H1 (cell line): ENCODE measurements at regions not wholly inside any gene's neighbourhood (a gene's known extent, or its start where the extent isn't known, plus 50 kb on each side); places are given as distances from the start of the nearest gene placed in this dataset.

Experiments used
- CBX8 ChIP-seq: fragments of 300-800, 300-1000 bp; sonication (generic); IDR thresholded peaks from 2 replicates; pipeline ENCODE4 v1.7.1; 2016; ENCODE audit warnings: low read depth, low read length, borderline replicate concordance
- CHD1 ChIP-seq: IDR thresholded peaks from 2 replicates; pipeline ENCODE4 v1.6.1; 2012; ENCODE audit warnings: low read depth, low read length, improper control_type of control experiment
- CTBP2 ChIP-seq: IDR thresholded peaks from 2 replicates; pipeline ENCODE4 v1.7.0; 2011; ENCODE audit warnings: borderline replicate concordance, mild to moderate bottlenecking, moderate library complexity, mixed read lengths, low read length; ENCODE audit not compliant: insufficient read depth, insufficient read length
- GTF2F1 ChIP-seq: IDR thresholded peaks from 2 replicates; pipeline ENCODE4 v1.6.1; 2012; ENCODE audit warnings: low read depth, low read length, improper control_type of control experiment, borderline replicate concordance
- KDM4A ChIP-seq: IDR thresholded peaks from one replicate; pipeline ENCODE4 v1.7.1; 2012; ENCODE audit warnings: low read depth, mild to moderate bottlenecking, moderate library complexity, low read length, inconsistent platforms; ENCODE audit not compliant: severe bottlenecking
- MAFK ChIP-seq: IDR thresholded peaks from 2 replicates; pipeline ENCODE4 v1.6.1; 2012; ENCODE audit warnings: low read depth, mild to moderate bottlenecking, improper control_type of control experiment, low read length
- NRF1 ChIP-seq: IDR thresholded peaks from 2 replicates; pipeline ENCODE4 v1.6.1; 2011; ENCODE audit warnings: mild to moderate bottlenecking, low read depth, low read length, improper control_type of control experiment
- PHF8 ChIP-seq: fragments of 200-600 bp; sonication (generic); conservative IDR thresholded peaks from 2 replicates; pipeline ENCODE4 v1.7.1; 2012; ENCODE audit warnings: low read depth, mild to moderate bottlenecking, inconsistent platforms, low read length, moderate library complexity
- POLR2A ChIP-seq, 2 experiments: IDR thresholded peaks; 1 replicate in 1 of 2; 2 replicates in 1 of 2; pipeline ENCODE4 v1.6.1; 2011; ENCODE audit warnings: low read depth in 2 of 2, low read length in 2 of 2, mild to moderate bottlenecking in 2 of 2; ENCODE audit errors: control extremely low read depth in 1 of 2
- RFX5 ChIP-seq: IDR thresholded peaks from 2 replicates; pipeline ENCODE4 v1.6.1; 2011; ENCODE audit warnings: low read depth, low read length, improper control_type of control experiment, borderline replicate concordance
- RNF2 ChIP-seq: fragments of 200-900, 300-1000 bp; sonication (generic); IDR thresholded peaks from 2 replicates; pipeline ENCODE4 v1.7.1; 2016; ENCODE audit warnings: borderline replicate concordance, low read depth, mild to moderate bottlenecking, antibody characterized with exemption, low read length; ENCODE audit not compliant: poor library complexity, severe bottlenecking; ENCODE audit errors: missing control alignments
- SAP30 ChIP-seq: fragments of 300-600 bp; sonication (generic); IDR thresholded peaks from 2 replicates; pipeline ENCODE4 v1.7.1; 2012; ENCODE audit warnings: low read length, moderate library complexity, mild to moderate bottlenecking, inconsistent platforms; ENCODE audit not compliant: insufficient read depth, insufficient replicate concordance
- SIRT6 ChIP-seq: IDR thresholded peaks from one replicate; pipeline ENCODE4 v1.7.1; 2012; ENCODE audit warnings: low read length, inconsistent platforms
- TF ChIP-seq, protein P1 (sequence below): IDR thresholded peaks from 2 replicates; pipeline ENCODE4 v1.6.1; 2011; ENCODE audit warnings: low read depth, mild to moderate bottlenecking, low read length; ENCODE audit not compliant: insufficient read depth

GRCh38 chr17:33385713-33386112, 92.6 kb upstream of the ASIC2 start (continued):
- TF ChIP-seq CTBP2 = no peak
- no peak for TF ChIP-seq GTF2F1
- no peak for TF ChIP-seq RFX5
- no peak for TF ChIP-seq CBX8
- TF ChIP-seq SAP30 = no peak
- TF ChIP-seq NRF1 = no peak
- TF ChIP-seq PHF8 = no peak
- no peak for TF ChIP-seq KDM4A
- TF ChIP-seq RNF2 = no peak
- TF ChIP-seq CHD1 = no peak
- no peak for TF ChIP-seq SIRT6
- no peak for TF ChIP-seq POLR2A (IDR thresholded peaks at IDR 0.05; ENCODE audit: control extremely low read depth in 1 of 2, low read depth in 2 of 2, low read length in 2 of 2)
- TF ChIP-seq, protein P1, sequence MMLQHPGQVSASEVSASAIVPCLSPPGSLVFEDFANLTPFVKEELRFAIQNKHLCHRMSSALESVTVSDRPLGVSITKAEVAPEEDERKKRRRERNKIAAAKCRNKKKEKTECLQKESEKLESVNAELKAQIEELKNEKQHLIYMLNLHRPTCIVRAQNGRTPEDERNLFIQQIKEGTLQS = no peak
- no peak for TF ChIP-seq MAFK
